Keratinocyte (primary cell): ENCODE measurements at regions not wholly inside any gene's neighbourhood (a gene's known extent, or its start where the extent isn't known, plus 50 kb on each side); places are given as distances from the start of the nearest gene placed in this dataset.

Experiments used
- DNase-seq: peaks from one replicate; pipeline ENCODE4 v3.0.0-alpha.2; 2011; ENCODE audit warnings: low read depth, missing footprints, low spot score
- FAIRE-seq: peaks from 2 replicates; lab custom pipeline; 2011; peaks lifted over from hg19 to GRCh38; lab: Jason Lieb, UNC
- H2AFZ ChIP-seq: 2 replicates; pipeline ENCODE4 v1.6.0; 2012; ENCODE audit warnings: low read length, control low read depth, inconsistent platforms; ENCODE audit not compliant: control insufficient read depth
- H3K27ac ChIP-seq: 2 replicates; pipeline ENCODE4 v1.5.1; 2011; ENCODE audit warnings: low read length; ENCODE audit not compliant: control insufficient read depth, insufficient read depth
- H3K27me3 ChIP-seq: 3 replicates; pipeline ENCODE4 v1.6.0; 2011; ENCODE audit warnings: low read length; ENCODE audit not compliant: control insufficient read depth, insufficient read depth; ENCODE audit errors: extremely low read depth
- H3K36me3 ChIP-seq, 2 experiments: 2 replicates in 1 of 2; 3 replicates in 1 of 2; pipeline ENCODE4 v1.5.1; 2011; ENCODE audit warnings: low read length in 2 of 2, mild to moderate bottlenecking in 1 of 2; ENCODE audit not compliant: control insufficient read depth in 2 of 2, insufficient read depth in 2 of 2; ENCODE audit errors: extremely low read depth in 1 of 2
- H3K4me1 ChIP-seq: 3 replicates; pipeline ENCODE4 v1.5.1; 2011; ENCODE audit warnings: low read length; ENCODE audit not compliant: control insufficient read depth, insufficient read depth; ENCODE audit errors: extremely low read depth
- H3K4me2 ChIP-seq: 3 replicates; pipeline ENCODE4 v1.6.0; 2011; ENCODE audit warnings: low read depth, low read length; ENCODE audit not compliant: control insufficient read depth, insufficient read depth; ENCODE audit errors: extremely low read depth
- H3K4me3 ChIP-seq, 3 experiments: fragments of 200-600 bp in 1 of 3; sonication (generic) in 1 of 3; 2 replicates in 2 of 3; 3 replicates in 1 of 3; pipeline ENCODE4 v1.5.1; 2011 to 2016; ENCODE audit warnings: low read length in 3 of 3, mild to moderate bottlenecking in 3 of 3, control low read depth in 2 of 3, inconsistent platforms in 1 of 3, low read depth in 1 of 3, mixed read lengths in 1 of 3, mixed run types in 1 of 3, moderate library complexity in 1 of 3; ENCODE audit not compliant: control insufficient read depth in 2 of 3, insufficient read depth in 2 of 3; ENCODE audit errors: extremely low read depth in 1 of 3
- H3K79me2 ChIP-seq: 2 replicates; pipeline ENCODE4 v1.6.0; 2012; ENCODE audit warnings: low read length; ENCODE audit not compliant: control insufficient read depth, insufficient read depth
- H3K9ac ChIP-seq: 3 replicates; pipeline ENCODE4 v1.6.0; 2011; ENCODE audit warnings: low read length; ENCODE audit not compliant: control insufficient read depth, insufficient read depth; ENCODE audit errors: extremely low read depth
- H3K9me1 ChIP-seq: 3 replicates; pipeline ENCODE4 v1.6.0; 2011; ENCODE audit warnings: low read length; ENCODE audit not compliant: control insufficient read depth, insufficient read depth; ENCODE audit errors: extremely low read depth
- H3K9me3 ChIP-seq: 2 replicates; pipeline ENCODE4 v1.5.1; 2012; ENCODE audit warnings: low read depth, low read length; ENCODE audit not compliant: control insufficient read depth
- H4K20me1 ChIP-seq: 3 replicates; pipeline ENCODE4 v1.6.0; 2011; ENCODE audit warnings: low read length; ENCODE audit not compliant: control insufficient read depth, insufficient read depth; ENCODE audit errors: extremely low read depth
- CTCF ChIP-seq, 3 experiments: IDR thresholded peaks in 1 of 3; conservative IDR thresholded peaks in 1 of 3; optimal IDR thresholded peaks in 1 of 3; 2 replicates in 2 of 3; 3 replicates in 1 of 3; pipeline versions ENCODE3 to v1.5.1; 2011; ENCODE audit warnings: low read length in 3 of 3, mild to moderate bottlenecking in 3 of 3, moderate library complexity in 2 of 3, control low read depth in 1 of 3, inconsistent platforms in 1 of 3; ENCODE audit not compliant: insufficient read depth in 2 of 3; ENCODE audit errors: extremely low read depth in 1 of 3
- EZH2 ChIP-seq: IDR thresholded peaks from one replicate; pipeline ENCODE4 v1.6.1; 2012; ENCODE audit warnings: inconsistent platforms, mild to moderate bottlenecking, low read length, moderate library complexity
- dilution Hi-C: fragments of 300-500 bp; cut with MboI; formaldehyde crosslinking; loops from one replicate; pipeline ENCODE4 v1.7.0; 2020; ENCODE audit warnings: low sequenced_read_pairs; ENCODE audit not compliant: extremely low pct_ligation_motif_present

GRCh38 chr6:95274686-95275235 lies 302.6 kb upstream of the MANEA start:
- Histone ChIP-seq H3K4me2 (no peak overlapping the region), H3K9me1 (no peaks in the 10 kb centered on the region), H3K36me3 (no peaks in the 10 kb centered on the region), H3K4me3 (no peak overlapping the region), H2AFZ (no peak overlapping the region), H3K27me3 (no peaks in the 10 kb centered on the region), H3K4me1 (no peaks in the 10 kb centered on the region), H3K79me2 (no peaks in the 10 kb centered on the region), H3K9ac (no peak overlapping the region), H3K9me3 (no peaks in the 10 kb centered on the region), H4K20me1 (no peaks in the 10 kb centered on the region), H3K27ac (no peak overlapping the region)
- DNase-seq, result no peak
- no peak for FAIRE-seq
- dilution Hi-C loops, result no loop called here
- TF ChIP-seq CTCF (optimal IDR thresholded peaks at IDR 0.05 in 1 of 3, IDR thresholded peaks at IDR 0.05 in 1 of 3, conservative IDR thresholded peaks at IDR 0.05 in 1 of 3; ENCODE audit: extremely low read depth in 1 of 3, insufficient read depth in 2 of 3, low read length in 3 of 3) (no peak), EZH2 (no peak)

- Histone ChIP-seq H3K9me1 (no peaks in the 10 kb centered on the region), H3K4me3 (no peak overlapping the region), H3K27ac (no peak overlapping the region), H3K4me2 (no peak overlapping the region), H3K79me2 (no peaks in the 10 kb centered on the region), H4K20me1 (no peaks in the 10 kb centered on the region), H3K4me1 (no peaks in the 10 kb centered on the region), H3K9ac (no peak overlapping the region), H3K27me3 (no peaks in the 10 kb centered on the region), H2AFZ (no peak overlapping the region), H3K9me3 (no peaks in the 10 kb centered on the region), H3K36me3 (no peaks in the 10 kb centered on the region)
- DNase-seq, result no peak
- TF ChIP-seq EZH2 (no peak), CTCF (optimal IDR thresholded peaks at IDR 0.05 in 1 of 3, IDR thresholded peaks at IDR 0.05 in 1 of 3, conservative IDR thresholded peaks at IDR 0.05 in 1 of 3; ENCODE audit: extremely low read depth in 1 of 3, insufficient read depth in 2 of 3, low read length in 3 of 3) (no peak)
- FAIRE-seq, result no peak
- dilution Hi-C loops, result no loop called here
Measured at GRCh38 chr6:95279616-95280015, 297.7 kb upstream of the MANEA start.
